ENCODE measurements at regions not wholly inside any gene's neighbourhood (a gene's known extent, or its start where the extent isn't known, plus 50 kb on each side); places are given as distances from the start of the nearest gene placed in this dataset.
A peak's percentile ranks its signal among the peaks of the same experiment; 100 is the strongest.

- DNase-seq, result no peak
Measured at GRCh38 chr4:151922811-151923210, 162.0 kb upstream of the GATB start.

GRCh38 chr4:151922306-151922705, 161.5 kb upstream of the GATB start:
- peak; percentile 3 for DNase-seq

- no peak for DNase-seq
Measured at GRCh38 chr4:151921811-151922210, 161.0 kb upstream of the GATB start.

GRCh38 chr4:151921386-151921785, 160.6 kb upstream of the GATB start:
- no peak for DNase-seq

GRCh38 chr4:151917145-151917734, 156.4 kb upstream of the GATB start:
- no peak for DNase-seq

GRCh38 chr4:151912632-151913031, 151.8 kb upstream of the GATB start:
- no peak for DNase-seq

GRCh38 chr4:151911970-151912369, 151.2 kb upstream of the GATB start:
- DNase-seq, result no peak

GRCh38 chr4:151908734-151909497, 148.1 kb upstream of the GATB start:
- no peak for DNase-seq

- no peak for DNase-seq
Measured at GRCh38 chr4:151908201-151908600, 147.4 kb upstream of the GATB start.

- DNase-seq, result no peak
Measured at GRCh38 chr4:151906438-151906837, 145.6 kb upstream of the GATB start.

- no peak for DNase-seq
Measured at GRCh38 chr4:151905197-151905596, 144.4 kb upstream of the GATB start.

GRCh38 chr4:151901631-151902030, 140.8 kb upstream of the GATB start:
- no peak for DNase-seq

GRCh38 chr4:151896880-151897279, 136.1 kb upstream of the GATB start:
- no peak for DNase-seq

- no peak for DNase-seq
Measured at GRCh38 chr4:151895671-151896070, 134.9 kb upstream of the GATB start.

GRCh38 chr4:151894246-151894645, 133.4 kb upstream of the GATB start:
- no peak for DNase-seq

GRCh38 chr4:151888367-151888866, 127.6 kb upstream of the GATB start:
- DNase-seq, result peak; percentile 12

- no peak for DNase-seq
Measured at GRCh38 chr4:151887816-151888180, 127.0 kb upstream of the GATB start.

- peak; percentile 11 for DNase-seq
Measured at GRCh38 chr4:151887031-151887815, 126.4 kb upstream of the GATB start.

GRCh38 chr4:151885123-151885522, 124.3 kb upstream of the GATB start:
- no peak for DNase-seq

GRCh38 chr4:151883747-151884146, 122.9 kb upstream of the GATB start:
- no peak for DNase-seq

GRCh38 chr4:151882072-151882803, 121.4 kb upstream of the GATB start:
- peak; percentile 70 for DNase-seq

GRCh38 chr4:151879705-151880445, 119.1 kb upstream of the GATB start:
- DNase-seq, result no peak
